Skin epidermis (tissue), 12 donors: ENCODE measurements at regions not wholly inside any gene's neighbourhood (a gene's known extent, or its start where the extent isn't known, plus 50 kb on each side); places are given as distances from the start of the nearest gene placed in this dataset.

Experiments used
- H3K27ac ChIP-seq, 21 experiments: fragments of 200-600 bp; sonication (generic) in 11 of 21; one replicate each; pipeline ENCODE4 v1.5.0; 2020; ENCODE audit warnings: mild to moderate bottlenecking in 3 of 21, inconsistent platforms in 2 of 21, moderate library complexity in 2 of 21
- H3K4me3 ChIP-seq, 7 experiments: fragments of 200-600 bp; sonication (generic) in 2 of 7; one replicate each; pipeline ENCODE4 v1.5.0; 2020; ENCODE audit warnings: inconsistent platforms in 2 of 7, mild to moderate bottlenecking in 2 of 7, moderate library complexity in 1 of 7

- no peak overlapping the region for H3K27ac ChIP-seq
- no peak overlapping the region for H3K4me3 ChIP-seq
Measured at GRCh38 chr18:29254123-29254522, 1077.2 kb upstream of the CDH2 start.

- H3K27ac ChIP-seq, result no peak overlapping the region
- H3K4me3 ChIP-seq, result no peak overlapping the region
Measured at GRCh38 chr18:29251681-29252080, 1074.8 kb upstream of the CDH2 start.

GRCh38 chr18:29250843-29251242 is 1073.9 kb upstream of the CDH2 start:
- Histone ChIP-seq H3K4me3 (no peak overlapping the region), H3K27ac (no peak overlapping the region)

GRCh38 chr18:29250259-29250658 is 1073.3 kb upstream of the CDH2 start:
- no peak overlapping the region for H3K4me3 ChIP-seq
- no peak overlapping the region for H3K27ac ChIP-seq

- H3K27ac ChIP-seq, result no peak overlapping the region
- no peak overlapping the region for H3K4me3 ChIP-seq
Measured at GRCh38 chr18:29248805-29249204, 1071.9 kb upstream of the CDH2 start.

GRCh38 chr18:29241199-29241598 is 1064.3 kb upstream of the CDH2 start:
- no peak overlapping the region for H3K27ac ChIP-seq
- no peak overlapping the region for H3K4me3 ChIP-seq

- no peak overlapping the region for H3K27ac ChIP-seq
- no peak overlapping the region for H3K4me3 ChIP-seq
Measured at GRCh38 chr18:29234751-29235150, 1057.8 kb upstream of the CDH2 start.

- no peak overlapping the region for H3K4me3 ChIP-seq
- H3K27ac ChIP-seq, result no peak overlapping the region
Measured at GRCh38 chr18:29226213-29226612, 1049.3 kb upstream of the CDH2 start.

GRCh38 chr18:29225351-29225750 is 1048.4 kb upstream of the CDH2 start:
- Histone ChIP-seq H3K27ac (no peak overlapping the region), H3K4me3 (no peak overlapping the region)

GRCh38 chr18:29218091-29218490 is 1041.2 kb upstream of the CDH2 start:
- H3K27ac ChIP-seq, result no peak overlapping the region
- no peak overlapping the region for H3K4me3 ChIP-seq

- Histone ChIP-seq H3K27ac (no peak overlapping the region), H3K4me3 (no peak overlapping the region)
Measured at GRCh38 chr18:29217124-29217915, 1040.4 kb upstream of the CDH2 start.

- no peak overlapping the region for H3K4me3 ChIP-seq
- no peak overlapping the region for H3K27ac ChIP-seq
Measured at GRCh38 chr18:29198834-29199233, 1021.9 kb upstream of the CDH2 start.

- no peak overlapping the region for H3K27ac ChIP-seq
- H3K4me3 ChIP-seq, result no peak overlapping the region
Measured at GRCh38 chr18:29196307-29196706, 1019.4 kb upstream of the CDH2 start.

GRCh38 chr18:29191263-29191662 is 1014.3 kb upstream of the CDH2 start:
- H3K4me3 ChIP-seq, result no peak overlapping the region
- no peak overlapping the region for H3K27ac ChIP-seq

- Histone ChIP-seq H3K4me3 (no peak overlapping the region), H3K27ac (no peak overlapping the region)
Measured at GRCh38 chr18:29188760-29189159, 1011.8 kb upstream of the CDH2 start.

GRCh38 chr18:29185801-29186200 is 1008.9 kb upstream of the CDH2 start:
- Histone ChIP-seq H3K27ac (no peak overlapping the region), H3K4me3 (no peak overlapping the region)

GRCh38 chr18:29184654-29185053 is 1007.7 kb upstream of the CDH2 start:
- Histone ChIP-seq H3K4me3 (no peak overlapping the region), H3K27ac (no peak overlapping the region)

- Histone ChIP-seq H3K4me3 (no peak overlapping the region), H3K27ac (peak overlapping the region in 13 of 21 experiments; percentile 5 to 83 (median 30))
Measured at GRCh38 chr18:29181151-29181901, 1004.4 kb upstream of the CDH2 start.

- Histone ChIP-seq H3K4me3 (no peak overlapping the region), H3K27ac (no peak overlapping the region)
Measured at GRCh38 chr18:29176681-29177080, 999.8 kb upstream of the CDH2 start.

GRCh38 chr18:29174891-29175290 is 998.0 kb upstream of the CDH2 start:
- Histone ChIP-seq H3K27ac (no peak overlapping the region), H3K4me3 (no peak overlapping the region)

GRCh38 chr18:29172756-29173067 is 995.8 kb upstream of the CDH2 start:
- Histone ChIP-seq H3K27ac (no peak overlapping the region), H3K4me3 (no peak overlapping the region)
